ENCODE measurements at regions not wholly inside any gene's neighbourhood (a gene's known extent, or its start where the extent isn't known, plus 50 kb on each side); places are given as distances from the start of the nearest gene placed in this dataset.

DNA sequence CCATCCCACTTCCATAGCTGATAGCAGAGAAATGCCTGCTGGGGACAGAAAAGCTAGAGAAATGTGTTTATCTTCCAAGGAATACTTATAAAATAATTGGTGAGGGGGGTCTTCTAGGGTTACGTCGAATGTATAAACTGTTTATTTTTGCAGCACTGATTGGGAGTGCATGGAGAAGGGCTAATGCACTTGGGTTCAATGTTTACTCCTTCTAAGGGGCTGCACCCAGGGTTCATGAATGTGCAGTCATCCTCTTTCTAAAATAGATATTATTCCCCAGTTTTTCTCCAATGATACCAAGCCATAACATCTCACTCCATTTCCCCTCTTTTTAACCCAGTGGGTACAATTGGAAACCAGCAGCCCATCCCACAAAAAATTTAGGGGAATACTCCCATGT is 336.9 kb downstream of the ETS1 start:
- no peak for ATAC-seq
- Mint-ChIP-seq H3K27ac (no peak overlapping the region), H3K36me3 (ENCODE audit: low read depth) (no peaks in the 10 kb centered on the region), H3K4me1 (ENCODE audit: low read depth) (no peaks in the 10 kb centered on the region), H3K27me3 (peaks cover 4% of the 10 kb centered on the region), H3K9me3 (no peaks in the 10 kb centered on the region), H3K4me3 (no peak overlapping the region)
- ChIA-PET CTCF (interaction anchor here (0.6 kb wide), 1 partner anchor 131 kb away, joined by 3 read pairs; no protein-coding TSS in a partner anchor), POLR2A (interaction anchor here (0.6 kb wide), 1 partner anchor 13 kb away, joined by 3 read pairs; no protein-coding TSS in a partner anchor)
- intact Hi-C loops (cut with micrococcal nuclease) = no loop called here
- TF ChIP-seq, protein P1, sequence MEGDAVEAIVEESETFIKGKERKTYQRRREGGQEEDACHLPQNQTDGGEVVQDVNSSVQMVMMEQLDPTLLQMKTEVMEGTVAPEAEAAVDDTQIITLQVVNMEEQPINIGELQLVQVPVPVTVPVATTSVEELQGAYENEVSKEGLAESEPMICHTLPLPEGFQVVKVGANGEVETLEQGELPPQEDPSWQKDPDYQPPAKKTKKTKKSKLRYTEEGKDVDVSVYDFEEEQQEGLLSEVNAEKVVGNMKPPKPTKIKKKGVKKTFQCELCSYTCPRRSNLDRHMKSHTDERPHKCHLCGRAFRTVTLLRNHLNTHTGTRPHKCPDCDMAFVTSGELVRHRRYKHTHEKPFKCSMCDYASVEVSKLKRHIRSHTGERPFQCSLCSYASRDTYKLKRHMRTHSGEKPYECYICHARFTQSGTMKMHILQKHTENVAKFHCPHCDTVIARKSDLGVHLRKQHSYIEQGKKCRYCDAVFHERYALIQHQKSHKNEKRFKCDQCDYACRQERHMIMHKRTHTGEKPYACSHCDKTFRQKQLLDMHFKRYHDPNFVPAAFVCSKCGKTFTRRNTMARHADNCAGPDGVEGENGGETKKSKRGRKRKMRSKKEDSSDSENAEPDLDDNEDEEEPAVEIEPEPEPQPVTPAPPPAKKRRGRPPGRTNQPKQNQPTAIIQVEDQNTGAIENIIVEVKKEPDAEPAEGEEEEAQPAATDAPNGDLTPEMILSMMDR (IDR thresholded peaks at IDR 0.05) = no peak
- no peak for DNase-seq

GRCh38 chr11:128246810-128247594 is 340.4 kb downstream of the ETS1 start:
- intact Hi-C loops (cut with micrococcal nuclease) = no loop called here
- Mint-ChIP-seq H3K36me3 (ENCODE audit: low read depth) (no peaks in the 10 kb centered on the region), H3K4me3 (no peak overlapping the region), H3K27ac (no peak overlapping the region), H3K9me3 (no peaks in the 10 kb centered on the region), H3K27me3 (peaks cover 2% of the 10 kb centered on the region), H3K4me1 (ENCODE audit: low read depth) (no peaks in the 10 kb centered on the region)
- TF ChIP-seq, protein P1 (IDR thresholded peaks at IDR 0.05) = no peak
- POLR2A ChIA-PET = interaction anchor here (1.0 kb wide), 1 partner anchor 117 kb away, joined by 4 read pairs; no protein-coding TSS in a partner anchor
- no peak for DNase-seq
- CTCF ChIA-PET = interaction anchor here (2.2 kb wide), 1 partner anchor 89 kb away, joined by 13 read pairs; no protein-coding TSS in a partner anchor
- no peak for ATAC-seq

DNA sequence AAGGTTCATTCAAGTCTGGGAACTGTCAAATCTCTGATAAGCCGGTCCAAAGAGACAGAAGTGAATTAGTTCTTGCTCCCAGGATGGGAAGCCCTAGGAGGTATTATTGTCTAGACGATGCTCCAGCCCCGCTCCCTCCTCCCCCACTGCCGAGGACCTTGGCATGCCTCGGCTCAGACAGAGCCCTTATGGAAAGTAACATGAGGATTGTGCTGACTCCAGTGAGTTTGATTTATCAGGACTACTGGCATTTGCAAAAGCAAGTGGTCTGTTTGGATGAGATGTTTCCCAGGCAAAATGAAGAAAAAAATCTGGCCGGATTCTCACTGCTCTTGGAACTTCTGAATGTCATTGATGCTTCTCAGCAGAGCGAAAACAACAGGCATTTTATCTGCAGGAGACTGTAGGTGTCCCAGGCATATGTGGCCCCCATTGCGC is 341.0 kb downstream of the ETS1 start:
- Mint-ChIP-seq H3K27ac (no peak overlapping the region), H3K27me3 (no peaks in the 10 kb centered on the region), H3K4me3 (no peak overlapping the region), H3K4me1 (ENCODE audit: low read depth) (no peaks in the 10 kb centered on the region), H3K9me3 (no peaks in the 10 kb centered on the region), H3K36me3 (ENCODE audit: low read depth) (no peaks in the 10 kb centered on the region)
- ATAC-seq = no peak
- intact Hi-C loops (cut with micrococcal nuclease) = no loop called here
- DNase-seq = no peak
- POLR2A ChIA-PET = no interaction called here
- CTCF ChIA-PET = no interaction called here
- TF ChIP-seq, protein P1 (IDR thresholded peaks at IDR 0.05) = no peak

- TF ChIP-seq, protein P1 (IDR thresholded peaks at IDR 0.05) = no peak
- ATAC-seq = no peak
- Mint-ChIP-seq H3K4me3 (no peak overlapping the region), H3K4me1 (ENCODE audit: low read depth) (no peaks in the 10 kb centered on the region), H3K36me3 (ENCODE audit: low read depth) (no peaks in the 10 kb centered on the region), H3K27me3 (no peaks in the 10 kb centered on the region), H3K27ac (no peak overlapping the region), H3K9me3 (no peaks in the 10 kb centered on the region)
- intact Hi-C loops (cut with micrococcal nuclease) = no loop called here
- CTCF ChIA-PET = interaction anchor here (1.1 kb wide), 1 partner anchor 27 kb away, joined by 3 read pairs; no protein-coding TSS in a partner anchor
- DNase-seq = no peak
- POLR2A ChIA-PET = no interaction called here
Observed at GRCh38 chr11:128244871-128245270, 342.5 kb downstream of the ETS1 start.

GRCh38 chr11:128242451-128242850 is 344.9 kb downstream of the ETS1 start:
- peaks cover 22% of the 10 kb centered on the region for H3K4me1 Mint-ChIP-seq (ENCODE audit: low read depth)
- peaks cover 2% of the 10 kb centered on the region for H3K9me3 Mint-ChIP-seq
- H3K27ac Mint-ChIP-seq = no peak overlapping the region
- DNase-seq (no peak), ATAC-seq (no peak)
- H3K27me3 Mint-ChIP-seq = no peaks in the 10 kb centered on the region
- POLR2A ChIA-PET = no interaction called here
- no peak overlapping the region for H3K4me3 Mint-ChIP-seq
- intact Hi-C loops (cut with micrococcal nuclease) = no loop called here
- no peaks in the 10 kb centered on the region for H3K36me3 Mint-ChIP-seq (ENCODE audit: low read depth)
- CTCF ChIA-PET = interaction anchor here (1.0 to 2.0 kb wide), 2 partner anchors 9 to 45 kb away, joined by 3 to 7 read pairs; no protein-coding TSS in a partner anchor
- TF ChIP-seq, protein P1 (IDR thresholded peaks at IDR 0.05) = no peak
